ENCODE measurements at regions not wholly inside any gene's neighbourhood (a gene's known extent, or its start where the extent isn't known, plus 50 kb on each side); places are given as distances from the start of the nearest gene placed in this dataset.
"Not testable (repeated sequence)": the region's sequence is repeated elsewhere in the genome, so short reads cannot be mapped to it uniquely, and the experiment has no call there.

GRCh38 chr11:24163841-24164240, 333.0 kb upstream of the LUZP2 start:
- no peak for DNase-seq (ENCODE audit: low spot score)

- DNase-seq (ENCODE audit: low spot score), result no peak
Measured at GRCh38 chr11:24171869-24172268, 325.0 kb upstream of the LUZP2 start.

DNA sequence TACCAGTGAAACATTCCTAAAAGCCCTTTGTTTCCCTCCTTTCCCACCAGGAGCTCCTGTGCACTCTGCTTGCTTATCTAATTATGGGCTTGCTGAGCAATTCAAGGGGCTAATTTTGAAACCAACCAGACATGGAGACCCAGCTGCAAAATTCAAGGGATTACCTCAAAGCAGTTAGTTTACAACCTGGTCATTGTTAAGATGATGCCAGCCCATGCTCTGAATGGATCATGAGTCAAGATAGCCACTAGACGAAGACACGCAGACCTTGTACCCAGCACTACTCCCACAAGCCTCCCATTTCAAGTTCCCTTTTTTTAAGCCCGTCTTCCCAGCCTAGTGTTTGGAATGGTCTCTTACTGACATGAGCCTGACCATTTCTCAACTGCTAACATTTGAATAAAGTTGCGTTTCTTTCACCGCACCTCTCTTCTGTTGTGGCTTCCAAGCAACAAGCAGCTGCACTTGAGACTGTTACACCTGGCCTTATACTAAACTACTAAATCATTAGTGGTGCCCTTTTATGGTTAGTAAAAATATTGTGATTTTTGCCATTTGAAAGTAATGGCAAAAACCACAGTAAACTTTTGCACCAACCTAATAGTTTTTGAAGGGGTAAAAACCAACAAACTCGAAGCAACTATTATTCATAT, 315.3 kb upstream of the LUZP2 start:
- no peak for DNase-seq (ENCODE audit: low spot score)

GRCh38 chr11:24185535-24185934, 311.3 kb upstream of the LUZP2 start:
- not testable (repeated sequence) for DNase-seq (ENCODE audit: low spot score)

DNA sequence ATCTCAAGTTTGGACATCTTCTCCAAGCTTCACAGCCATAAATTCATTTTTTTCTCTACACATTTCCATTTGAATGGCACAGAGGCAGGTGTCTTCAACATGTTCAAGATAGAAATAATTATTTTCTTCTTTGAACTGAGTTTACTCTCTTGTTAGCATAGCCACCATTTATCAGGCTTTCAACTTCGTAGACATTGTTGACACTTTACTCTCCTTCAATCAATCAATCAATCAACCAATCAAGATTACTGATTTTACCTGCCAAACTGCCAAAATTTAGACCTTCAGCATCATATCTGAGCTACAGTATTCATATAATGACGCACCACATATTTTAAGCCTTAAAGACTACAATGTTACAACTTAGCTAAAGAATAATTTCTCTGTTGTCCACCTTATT, 300.1 kb upstream of the LUZP2 start:
- no peak for DNase-seq (ENCODE audit: low spot score)

DNA sequence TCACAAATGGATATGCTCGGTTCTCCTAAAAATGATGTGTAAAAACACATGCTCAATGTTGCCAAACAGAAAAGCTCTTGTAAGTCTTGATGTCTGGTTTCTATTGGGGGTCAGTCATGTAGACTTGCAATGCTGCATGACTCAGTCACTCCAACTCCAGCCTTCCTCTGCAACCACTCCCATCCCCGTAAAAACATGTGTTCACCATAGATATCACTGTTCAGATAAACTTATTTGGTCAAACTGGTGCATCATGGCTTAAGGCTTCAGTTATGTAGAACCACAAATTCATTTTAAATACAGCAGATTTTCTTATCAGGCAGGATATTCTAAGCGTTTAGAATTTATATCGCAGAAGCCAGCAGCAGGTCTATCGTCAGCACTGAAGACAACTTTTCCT, 298.4 kb upstream of the LUZP2 start:
- no peak for DNase-seq (ENCODE audit: low spot score)

DNA sequence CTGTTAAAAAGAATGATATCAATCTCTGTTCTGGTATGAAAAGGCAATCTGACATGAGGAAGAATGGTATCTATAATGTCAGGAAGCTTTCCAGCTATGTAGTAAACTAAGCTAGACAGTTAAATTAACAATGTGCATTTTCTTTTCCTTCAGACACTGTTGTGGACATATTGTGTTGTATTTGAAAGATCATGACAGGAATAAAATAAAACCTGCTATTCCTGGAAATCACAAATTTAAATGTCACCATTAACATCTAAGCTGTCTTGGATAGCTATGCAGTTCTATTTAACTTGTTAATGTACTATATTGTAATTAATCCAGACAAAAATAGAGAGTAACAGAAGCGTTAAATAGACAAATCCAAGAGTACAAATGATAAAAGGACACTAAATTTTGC, 297.4 kb upstream of the LUZP2 start:
- DNase-seq (ENCODE audit: low spot score), result no peak

DNA sequence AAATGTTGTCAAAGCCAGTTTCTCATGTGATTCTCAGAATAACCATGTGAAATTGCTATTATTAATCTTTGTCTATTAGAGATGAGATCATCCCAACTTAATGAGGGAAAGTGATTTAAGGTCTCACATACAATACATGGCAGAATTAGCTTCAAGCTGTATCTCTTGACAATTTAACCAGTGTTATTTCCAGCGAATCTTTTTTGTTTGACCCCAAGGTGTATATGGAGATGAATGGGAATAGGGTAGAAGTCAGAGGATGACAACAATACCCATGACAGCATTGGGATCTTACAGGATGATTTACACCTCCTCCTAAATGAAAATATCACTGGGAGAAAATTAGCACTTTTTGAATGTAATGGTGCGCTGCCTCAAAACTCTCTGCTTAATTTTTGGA, 290.8 kb upstream of the LUZP2 start:
- DNase-seq (ENCODE audit: low spot score), result no peak

- no peak for DNase-seq (ENCODE audit: low spot score)
Measured at GRCh38 chr11:24206511-24206910, 290.3 kb upstream of the LUZP2 start.

DNA sequence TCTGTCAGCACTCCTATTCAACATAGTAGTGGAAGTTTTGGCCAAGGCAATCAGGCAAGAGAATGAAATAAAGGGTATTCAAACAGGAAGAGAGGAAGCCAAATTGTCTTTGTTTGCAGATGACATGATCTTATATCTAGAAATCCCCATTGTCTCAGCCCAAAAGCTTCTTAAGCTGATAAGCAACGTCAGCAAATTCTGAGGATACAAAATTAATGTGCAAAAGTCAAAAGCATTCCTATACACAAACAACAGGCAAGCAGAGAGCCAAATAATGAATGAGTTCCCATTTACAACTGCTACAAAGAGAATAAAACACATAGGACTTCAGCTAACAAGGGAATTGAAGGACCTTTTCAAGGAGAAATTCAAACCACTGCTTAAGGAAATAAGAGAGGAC, 280.4 kb upstream of the LUZP2 start:
- DNase-seq (ENCODE audit: low spot score), result no peak

DNA sequence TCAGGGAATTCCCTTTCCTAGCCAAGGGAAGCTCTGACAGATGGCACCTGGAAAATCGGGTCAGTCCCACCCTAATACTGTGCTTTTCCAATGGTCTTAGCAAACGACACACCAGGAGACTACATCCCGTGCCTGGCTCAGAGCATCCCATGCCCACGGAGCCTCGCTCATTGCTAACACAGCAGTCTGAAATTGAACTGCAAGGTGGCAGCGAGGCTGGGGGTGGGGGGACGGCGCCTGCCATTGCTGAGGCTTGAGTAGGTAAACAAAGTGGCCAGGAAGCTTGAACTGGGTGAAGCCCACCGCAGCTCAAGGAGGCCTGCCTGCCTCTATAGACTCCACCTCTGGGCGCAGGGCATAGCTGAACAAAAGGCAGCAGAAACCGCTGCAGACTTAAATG, 279.5 kb upstream of the LUZP2 start:
- not testable (repeated sequence) for DNase-seq (ENCODE audit: low spot score)

- DNase-seq (ENCODE audit: low spot score), result no peak
Measured at GRCh38 chr11:24225501-24225900, 271.4 kb upstream of the LUZP2 start.

- no peak for DNase-seq (ENCODE audit: low spot score)
Measured at GRCh38 chr11:24226606-24227005, 270.2 kb upstream of the LUZP2 start.

GRCh38 chr11:24233041-24233440, 263.8 kb upstream of the LUZP2 start:
- no peak for DNase-seq (ENCODE audit: low spot score)

GRCh38 chr11:24234822-24235508, 261.9 kb upstream of the LUZP2 start:
- no peak for DNase-seq (ENCODE audit: low spot score)

- DNase-seq (ENCODE audit: low spot score), result peak; percentile 7
Measured at GRCh38 chr11:24238771-24239645, 257.8 kb upstream of the LUZP2 start.

DNA sequence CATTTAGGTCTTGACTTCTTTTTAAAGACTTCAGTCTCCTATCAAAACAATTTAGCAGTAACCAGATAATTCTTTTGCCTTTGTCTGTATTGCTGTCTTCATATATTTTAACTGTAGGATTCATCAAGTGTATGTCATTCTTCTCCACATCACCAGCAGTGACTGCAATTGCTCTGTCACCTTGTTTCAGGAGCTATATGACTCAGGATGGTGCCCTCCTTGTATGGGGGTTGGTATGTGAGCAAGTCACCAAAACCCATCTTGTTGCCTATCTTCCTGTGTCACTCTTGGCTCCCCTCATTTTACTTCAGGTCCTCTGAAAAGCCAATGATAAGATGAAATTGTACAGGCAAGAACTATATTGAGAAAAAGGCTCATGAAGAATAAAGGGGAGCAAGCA, 256.9 kb upstream of the LUZP2 start:
- no peak for DNase-seq (ENCODE audit: low spot score)

- DNase-seq (ENCODE audit: low spot score), result no peak
Measured at GRCh38 chr11:24240496-24241175, 256.2 kb upstream of the LUZP2 start.

GRCh38 chr11:24246715-24247114, 250.1 kb upstream of the LUZP2 start:
- no peak for DNase-seq (ENCODE audit: low spot score)

DNA sequence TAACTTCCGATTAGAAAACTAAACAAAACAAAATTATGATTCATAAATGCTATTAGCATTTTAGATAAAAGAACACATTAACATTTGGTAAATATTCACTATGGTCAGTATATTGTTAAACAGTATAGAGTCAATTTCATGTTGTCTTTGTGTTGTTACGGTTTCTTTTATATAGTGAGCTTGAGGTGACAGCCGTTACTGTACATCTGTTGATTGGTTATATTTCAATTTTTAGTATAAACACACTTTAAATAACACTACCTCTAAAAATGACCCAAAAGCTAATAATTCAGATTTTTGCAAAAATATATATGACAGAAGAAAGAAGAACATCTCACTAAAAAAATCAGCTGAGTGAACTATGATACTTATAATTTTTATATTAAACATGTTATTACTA, 249.0 kb upstream of the LUZP2 start:
- no peak for DNase-seq (ENCODE audit: low spot score)

DNA sequence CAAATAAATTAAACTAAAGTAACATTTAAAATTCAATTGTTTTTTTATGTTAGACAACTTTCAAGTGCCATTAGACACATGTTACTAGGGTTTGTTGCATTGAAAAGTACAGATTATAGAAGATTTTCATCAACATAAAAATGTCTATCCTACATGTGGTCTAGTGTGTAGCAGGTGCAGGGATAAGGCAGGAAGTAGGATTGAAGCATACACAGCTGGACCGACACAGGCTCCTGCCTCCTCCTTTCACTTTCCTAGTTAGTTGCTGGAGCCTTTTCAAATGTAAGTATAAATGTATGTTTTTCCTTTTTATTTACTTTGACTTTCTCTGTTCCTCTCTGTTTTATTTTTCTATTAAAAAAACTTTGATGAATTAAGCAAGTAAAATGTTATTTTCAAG, 246.9 kb upstream of the LUZP2 start:
- DNase-seq (ENCODE audit: low spot score), result no peak

GRCh38 chr11:24253237-24253760, 243.6 kb upstream of the LUZP2 start:
- no peak for DNase-seq (ENCODE audit: low spot score)

Measured in Ammon's horn (tissue), 1 donor.